Hepatic stellate cell (primary cell): ENCODE measurements at regions not wholly inside any gene's neighbourhood (a gene's known extent, or its start where the extent isn't known, plus 50 kb on each side); places are given as distances from the start of the nearest gene placed in this dataset.

Experiments
- DNase-seq: peaks from one replicate; pipeline ENCODE4 v3.0.0; 2011; ENCODE audit warnings: low spot score

- DNase-seq: no peak
These were observed 205.7 kb upstream of the FAM83B start for GRCh38 chr6:54640911-54641310.

GRCh38 chr6:54646069-54646950 lies 200.3 kb upstream of the FAM83B start:
- DNase-seq: no peak

- DNase-seq: no peak
These were observed 199.5 kb upstream of the FAM83B start for GRCh38 chr6:54646951-54647664.

- no peak for DNase-seq
These were observed 192.2 kb upstream of the FAM83B start for GRCh38 chr6:54654381-54654780.

- DNase-seq: no peak
These were observed 191.4 kb upstream of the FAM83B start for GRCh38 chr6:54655162-54655561.

GRCh38 chr6:54665278-54665677 lies 181.3 kb upstream of the FAM83B start:
- no peak for DNase-seq

GRCh38 chr6:54680531-54680930 lies 166.0 kb upstream of the FAM83B start:
- DNase-seq: no peak

GRCh38 chr6:54681267-54681666 lies 165.3 kb upstream of the FAM83B start:
- DNase-seq: no peak

- DNase-seq: peak; percentile 2
These were observed 164.6 kb upstream of the FAM83B start for GRCh38 chr6:54681987-54682386.

GRCh38 chr6:54689620-54690019 lies 157.0 kb upstream of the FAM83B start:
- no peak for DNase-seq

- DNase-seq: no peak
These were observed 156.0 kb upstream of the FAM83B start for GRCh38 chr6:54690596-54690995.

- no peak for DNase-seq
These were observed 151.5 kb upstream of the FAM83B start for GRCh38 chr6:54694928-54695532.

- DNase-seq: no peak
These were observed 150.8 kb upstream of the FAM83B start for GRCh38 chr6:54695815-54696214.

GRCh38 chr6:54697424-54697823 lies 149.1 kb upstream of the FAM83B start:
- no peak for DNase-seq

- DNase-seq: no peak
These were observed 147.6 kb upstream of the FAM83B start for GRCh38 chr6:54698974-54699373.

- no peak for DNase-seq
These were observed 146.4 kb upstream of the FAM83B start for GRCh38 chr6:54700158-54700557.

- no peak for DNase-seq
These were observed 143.8 kb upstream of the FAM83B start for GRCh38 chr6:54702772-54703171.

GRCh38 chr6:54706391-54706790 lies 140.2 kb upstream of the FAM83B start:
- no peak for DNase-seq

- no peak for DNase-seq
These were observed 139.5 kb upstream of the FAM83B start for GRCh38 chr6:54706844-54707605.

- no peak for DNase-seq
These were observed 136.1 kb upstream of the FAM83B start for GRCh38 chr6:54710456-54710855.

- DNase-seq: no peak
These were observed 130.6 kb upstream of the FAM83B start for GRCh38 chr6:54716010-54716409.

- DNase-seq: no peak
These were observed 129.7 kb upstream of the FAM83B start for GRCh38 chr6:54716877-54717276.
